ENCODE measurements at regions not wholly inside any gene's neighbourhood (a gene's known extent, or its start where the extent isn't known, plus 50 kb on each side); places are given as distances from the start of the nearest gene placed in this dataset.

- no TSS peak for BruUV-seq (replicated peaks)
- ATAC-seq (no peak), DNase-seq (ENCODE audit: low read depth, low spot score) (no peak)
- Histone ChIP-seq H3K9me3 (ENCODE audit: control insufficient read depth, insufficient read depth, low read depth, low read length) (no peaks in the 10 kb centered on the region), H3K36me3 (ENCODE audit: control insufficient read depth, insufficient read depth, low read length) (no peaks in the 10 kb centered on the region), H3K27ac (ENCODE audit: low read length) (no peak overlapping the region), H3K27me3 (ENCODE audit: control insufficient read depth, insufficient read depth, low read length) (no peaks in the 10 kb centered on the region), H3K4me1 (ENCODE audit: control insufficient read depth, insufficient read depth, low read length) (no peaks in the 10 kb centered on the region), H3K4me3 (ENCODE audit: low read depth in 2 of 2, low read length in 2 of 2) (no peak overlapping the region)
- TF ChIP-seq TCF7L2 (IDR thresholded peaks at IDR 0.05; ENCODE audit: low read depth, low read length) (no peak), SIN3A (IDR thresholded peaks at IDR 0.05; ENCODE audit: borderline replicate concordance, insufficient read depth, low read depth, low read length) (no peak), POLR2AphosphoS5 (IDR thresholded peaks at IDR 0.05; ENCODE audit: low read depth, low read length) (no peak), CTCF (IDR thresholded peaks at IDR 0.05) (no peak)
- TF ChIP-seq, protein P1, sequence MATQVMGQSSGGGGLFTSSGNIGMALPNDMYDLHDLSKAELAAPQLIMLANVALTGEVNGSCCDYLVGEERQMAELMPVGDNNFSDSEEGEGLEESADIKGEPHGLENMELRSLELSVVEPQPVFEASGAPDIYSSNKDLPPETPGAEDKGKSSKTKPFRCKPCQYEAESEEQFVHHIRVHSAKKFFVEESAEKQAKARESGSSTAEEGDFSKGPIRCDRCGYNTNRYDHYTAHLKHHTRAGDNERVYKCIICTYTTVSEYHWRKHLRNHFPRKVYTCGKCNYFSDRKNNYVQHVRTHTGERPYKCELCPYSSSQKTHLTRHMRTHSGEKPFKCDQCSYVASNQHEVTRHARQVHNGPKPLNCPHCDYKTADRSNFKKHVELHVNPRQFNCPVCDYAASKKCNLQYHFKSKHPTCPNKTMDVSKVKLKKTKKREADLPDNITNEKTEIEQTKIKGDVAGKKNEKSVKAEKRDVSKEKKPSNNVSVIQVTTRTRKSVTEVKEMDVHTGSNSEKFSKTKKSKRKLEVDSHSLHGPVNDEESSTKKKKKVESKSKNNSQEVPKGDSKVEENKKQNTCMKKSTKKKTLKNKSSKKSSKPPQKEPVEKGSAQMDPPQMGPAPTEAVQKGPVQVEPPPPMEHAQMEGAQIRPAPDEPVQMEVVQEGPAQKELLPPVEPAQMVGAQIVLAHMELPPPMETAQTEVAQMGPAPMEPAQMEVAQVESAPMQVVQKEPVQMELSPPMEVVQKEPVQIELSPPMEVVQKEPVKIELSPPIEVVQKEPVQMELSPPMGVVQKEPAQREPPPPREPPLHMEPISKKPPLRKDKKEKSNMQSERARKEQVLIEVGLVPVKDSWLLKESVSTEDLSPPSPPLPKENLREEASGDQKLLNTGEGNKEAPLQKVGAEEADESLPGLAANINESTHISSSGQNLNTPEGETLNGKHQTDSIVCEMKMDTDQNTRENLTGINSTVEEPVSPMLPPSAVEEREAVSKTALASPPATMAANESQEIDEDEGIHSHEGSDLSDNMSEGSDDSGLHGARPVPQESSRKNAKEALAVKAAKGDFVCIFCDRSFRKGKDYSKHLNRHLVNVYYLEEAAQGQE (IDR thresholded peaks at IDR 0.05; ENCODE audit: insufficient read depth in 1 of 2, low read depth in 2 of 2, low read length in 1 of 2), result no peak
- ChIA-PET CTCF (no interaction called here), POLR2A (no interaction called here)
- intact Hi-C loops (cut with micrococcal nuclease; ENCODE audit: unreplicated experiment), result no loop called here
- in situ Hi-C loops (cut with HindIII; ENCODE audit: low pct_unique_long_range_greater_than_20kb, low sequenced_read_pairs), result no loop called here
These were observed 1453.4 kb downstream of the STIM2 start for GRCh38 chr4:28313729-28314713.

DNA sequence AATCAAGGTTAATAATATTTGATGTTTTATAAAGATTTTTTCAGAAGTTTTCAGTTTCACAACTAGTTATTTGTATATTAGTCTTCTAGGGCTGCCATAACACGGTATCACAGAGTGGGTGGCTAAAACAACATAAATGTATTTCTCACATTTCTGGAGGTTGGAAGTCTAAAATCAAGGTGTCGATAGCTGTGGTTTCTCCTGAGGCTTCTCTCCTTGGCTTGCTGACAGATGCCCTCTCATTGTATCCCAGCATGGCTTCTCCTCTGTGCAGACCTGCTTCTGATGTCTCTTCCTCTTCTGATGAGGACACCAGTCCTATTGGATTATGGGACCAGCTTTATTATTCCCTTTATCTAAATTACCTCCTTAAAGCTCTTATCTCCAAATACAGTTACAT, 1456.6 kb downstream of the STIM2 start:
- Histone ChIP-seq H3K4me1 (ENCODE audit: control insufficient read depth, insufficient read depth, low read length) (no peaks in the 10 kb centered on the region), H3K9me3 (ENCODE audit: control insufficient read depth, insufficient read depth, low read depth, low read length) (no peaks in the 10 kb centered on the region), H3K27ac (ENCODE audit: low read length) (no peak overlapping the region), H3K36me3 (ENCODE audit: control insufficient read depth, insufficient read depth, low read length) (no peaks in the 10 kb centered on the region), H3K4me3 (ENCODE audit: low read depth in 2 of 2, low read length in 2 of 2) (no peak overlapping the region), H3K27me3 (ENCODE audit: control insufficient read depth, insufficient read depth, low read length) (no peaks in the 10 kb centered on the region)
- in situ Hi-C loops (cut with HindIII; ENCODE audit: low pct_unique_long_range_greater_than_20kb, low sequenced_read_pairs), result no loop called here
- intact Hi-C loops (cut with micrococcal nuclease; ENCODE audit: unreplicated experiment), result no loop called here
- no TSS peak for BruUV-seq (replicated peaks)
- TF ChIP-seq POLR2AphosphoS5 (IDR thresholded peaks at IDR 0.05; ENCODE audit: low read depth, low read length) (no peak), CTCF (IDR thresholded peaks at IDR 0.05) (no peak), SIN3A (IDR thresholded peaks at IDR 0.05; ENCODE audit: borderline replicate concordance, insufficient read depth, low read depth, low read length) (no peak), TCF7L2 (IDR thresholded peaks at IDR 0.05; ENCODE audit: low read depth, low read length) (no peak)
- TF ChIP-seq, protein P1 (IDR thresholded peaks at IDR 0.05; ENCODE audit: insufficient read depth in 1 of 2, low read depth in 2 of 2, low read length in 1 of 2), result no peak
- no peak for DNase-seq (ENCODE audit: low read depth, low spot score)
- CTCF ChIA-PET, result no interaction called here
- POLR2A ChIA-PET, result no interaction called here
- ATAC-seq, result no peak

All from Panc1 (cell line).